K562 (cell line): ENCODE measurements at regions not wholly inside any gene's neighbourhood (a gene's known extent, or its start where the extent isn't known, plus 50 kb on each side); places are given as distances from the start of the nearest gene placed in this dataset.

Experiments
- ATAC-seq: fragments of 200-7000 bp; cut with Tn5 transposase; 3 replicates; pipeline ENCODE4 v1.9.1; 2020; ENCODE audit warnings: moderate library complexity
- BruUV-seq: library from RNA; stranded (reverse); fragments of 400-500 nt; replicated peaks from 2 replicates; lab custom pipeline; 2021; lab: Mats Ljungman, UMichigan
- CTCF ChIA-PET: fragments of 300-600 bp; formaldehyde crosslinking; extraction: SDS; loops from one replicate; lab custom pipeline; 2021; ENCODE audit warnings: low intra/inter-chr PET ratio; lab: Yijun Ruan, JAX
- POLR2A ChIA-PET: fragments of 300-600, 350-650 bp; sonication (Branson Sonifier 250); formaldehyde crosslinking; extraction: SDS; loops from one replicate; lab custom pipeline; 2021; ENCODE audit warnings: antibody characterized with exemption, inconsistent platforms; lab: Yijun Ruan, JAX
- DNase-seq, 4 experiments: peaks; one replicate each; pipeline versions ENCODE4 v3.0.0 to v3.0.0-alpha.2; 2011 to 2018; ENCODE audit warnings: low spot score in 3 of 4, mixed read lengths in 3 of 4; ENCODE audit errors: extremely low read depth in 1 of 4
- FAIRE-seq: peaks from 2 replicates; lab custom pipeline; 2011; peaks lifted over from hg19 to GRCh38; lab: Jason Lieb, UNC
- H2AFZ ChIP-seq: 2 replicates; pipeline ENCODE4 v1.6.0; 2011; ENCODE audit warnings: low read depth, low read length, control low read depth, inconsistent platforms
- H3K27ac ChIP-seq: fragments of 200-600 bp; 3 replicates; pipeline ENCODE4 v1.8.0; 2011; ENCODE audit warnings: low read depth, mild to moderate bottlenecking, control low read depth, inconsistent platforms, low read length, moderate library complexity, mixed read lengths; ENCODE audit errors: extremely low read depth
- H3K27me3 ChIP-seq, 2 experiments: fragments of 300-600 bp in 1 of 2; 2 replicates in 1 of 2; 3 replicates in 1 of 2; pipeline versions ENCODE4 v1.6.0 to v1.8.0; 2011; ENCODE audit warnings: inconsistent platforms in 2 of 2, low read length in 2 of 2, mild to moderate bottlenecking in 1 of 2, mixed read lengths in 1 of 2, moderate library complexity in 1 of 2; ENCODE audit not compliant: control insufficient read depth in 2 of 2, insufficient read depth in 2 of 2
- H3K36me3 ChIP-seq: fragments of 300-600 bp; 3 replicates; pipeline ENCODE4 v1.8.0; 2011; ENCODE audit warnings: mild to moderate bottlenecking, low read length, inconsistent platforms; ENCODE audit not compliant: control insufficient read depth, insufficient read depth
- H3K4me1 ChIP-seq, 2 experiments: fragments of 200-600 bp in 1 of 2; replicated peaks in 1 of 2; 2 replicates in 1 of 2; 3 replicates in 1 of 2; pipeline versions ENCODE4 v1.5.1 to v1.8.0; 2011; ENCODE audit warnings: inconsistent platforms in 2 of 2, low read length in 2 of 2, mild to moderate bottlenecking in 1 of 2, mixed read lengths in 1 of 2, moderate library complexity in 1 of 2; ENCODE audit not compliant: control insufficient read depth in 2 of 2, insufficient read depth in 2 of 2
- H3K4me2 ChIP-seq: 2 replicates; pipeline ENCODE4 v1.6.1; 2011; ENCODE audit warnings: low read length, control low read depth, inconsistent platforms, mixed read lengths; ENCODE audit not compliant: insufficient read depth
- H3K4me3 ChIP-seq: fragments of 200-600 bp; sonication (generic), shearing (Covaris generic); 2 replicates; pipeline ENCODE4 v1.5.1; 2016; ENCODE audit warnings: control low read depth, inconsistent platforms
- H3K79me2 ChIP-seq: fragments of 200-600 bp; 3 replicates; pipeline ENCODE4 v1.8.0; 2011; ENCODE audit warnings: low read length, inconsistent platforms; ENCODE audit not compliant: control insufficient read depth, insufficient read depth
- H3K9ac ChIP-seq, 2 experiments: 2 replicates each; pipeline versions ENCODE4 v1.6.0 to v1.6.1; 2011; ENCODE audit warnings: low read depth in 2 of 2, low read length in 2 of 2, control low read depth in 1 of 2, inconsistent platforms in 1 of 2, mild to moderate bottlenecking in 1 of 2, mixed read lengths in 1 of 2; ENCODE audit not compliant: insufficient read depth in 1 of 2
- H3K9me1 ChIP-seq: one replicate; pipeline ENCODE4 v1.6.0; 2011; ENCODE audit warnings: inconsistent platforms, mild to moderate bottlenecking, low read length, moderate library complexity; ENCODE audit not compliant: control insufficient read depth, insufficient read depth
- H3K9me3 ChIP-seq: replicated peaks from 2 replicates; pipeline ENCODE4 v1.5.1; 2011; ENCODE audit warnings: low read depth, low read length, inconsistent platforms; ENCODE audit not compliant: control insufficient read depth, insufficient read depth
- H4K20me1 ChIP-seq: replicated peaks from 2 replicates; pipeline ENCODE4 v1.6.1; 2011; ENCODE audit warnings: low read length, inconsistent platforms, mixed read lengths; ENCODE audit not compliant: control insufficient read depth, insufficient read depth
- CBFA2T2 ChIP-seq: fragments of 450-650 bp; conservative IDR thresholded peaks from 2 replicates; pipeline ENCODE4 v1.6.1; 2017; ENCODE audit warnings: mild to moderate bottlenecking
- MCM3 ChIP-seq: fragments of 450-650 bp; IDR thresholded peaks from 2 replicates; pipeline ENCODE4 v1.6.1; 2016
- SREBF1 ChIP-seq: fragments of 150-350 bp; IDR thresholded peaks from 2 replicates; pipeline ENCODE4 v1.6.1; 2014; ENCODE audit warnings: antibody characterized with exemption, low read depth, low read length, borderline replicate concordance
- ZNF431 ChIP-seq: sonication (generic); formaldehyde crosslinking; IDR thresholded peaks from 2 replicates; pipeline ENCODE4 v1.8.0; 2022; ENCODE audit warnings: mild to moderate bottlenecking, missing genetic modification reagents
- in situ Hi-C: fragments of 300-500 bp; cut with MboI; formaldehyde crosslinking; loops from 4 replicates; pipeline ENCODE4 v1.15.0; 2018; ENCODE audit warnings: inconsistent platforms, mixed read lengths
- intact Hi-C: fragments of 100-400 bp; cut with micrococcal nuclease; formaldehyde crosslinking; loops from 2 replicates; pipeline ENCODE4 v1.14.2; 2022
- TF ChIP-seq, protein P1 (sequence below): sonication (generic); formaldehyde crosslinking; IDR thresholded peaks from 2 replicates; pipeline ENCODE4 v1.9.0; 2022; ENCODE audit warnings: mild to moderate bottlenecking, missing genetic modification reagents
- TF ChIP-seq, protein P2 (sequence below): fragments of 250-450 bp; sonication (Bioruptor Pico); IDR thresholded peaks from 2 replicates; pipeline ENCODE4 v1.8.0; 2021; ENCODE audit warnings: moderate library complexity, mild to moderate bottlenecking, inconsistent platforms
- TF ChIP-seq, protein P3 (sequence below): fragments of 250-450 bp; sonication (Bioruptor Pico); IDR thresholded peaks from 2 replicates; pipeline ENCODE4 v1.8.0; 2022; ENCODE audit warnings: inconsistent platforms, mild to moderate bottlenecking, moderate library complexity, borderline replicate concordance

DNA sequence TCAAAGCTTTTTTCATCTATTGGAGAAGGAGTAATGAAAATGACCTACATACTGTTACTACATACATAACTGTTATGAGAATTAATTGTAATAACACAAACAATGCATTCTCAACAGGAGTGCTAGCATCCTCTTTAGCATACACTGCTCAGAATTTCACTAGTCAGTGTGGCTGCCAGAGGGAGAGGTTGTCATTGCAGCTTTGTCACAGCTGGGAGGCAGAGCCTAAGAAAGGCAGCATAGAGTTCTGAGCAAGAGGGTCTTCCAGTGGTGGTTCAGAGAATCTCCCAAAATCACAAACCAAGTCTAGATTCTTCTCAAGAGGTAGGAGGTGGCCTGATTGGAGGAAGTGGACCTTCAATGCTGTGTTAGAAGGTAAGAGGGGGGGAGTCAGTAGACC lies 286.7 kb upstream of the CYRIA start:
- DNase-seq, result no peak
- intact Hi-C loops (no loop called here), in situ Hi-C loops (no loop called here)
- no peak for ATAC-seq
- H3K4me3 ChIP-seq, result no peak overlapping the region
- H3K79me2 ChIP-seq, result no peaks in the 10 kb centered on the region
- ChIA-PET POLR2A (interaction anchor here (0.5 kb wide), 1 partner anchor 24 kb away, joined by 3 read pairs; no protein-coding TSS in a partner anchor), CTCF (no interaction called here)
- no peaks in the 10 kb centered on the region for H3K9me1 ChIP-seq
- no peaks in the 10 kb centered on the region for H3K9me3 ChIP-seq
- no peak overlapping the region for H3K4me2 ChIP-seq
- H3K36me3 ChIP-seq, result no peaks in the 10 kb centered on the region
- no peak for FAIRE-seq
- H3K4me1 ChIP-seq, result no peaks in the 10 kb centered on the region
- no peaks in the 10 kb centered on the region for H3K27me3 ChIP-seq
- H2AFZ ChIP-seq, result no peak overlapping the region
- no peaks in the 10 kb centered on the region for H4K20me1 ChIP-seq
- TF ChIP-seq SREBF1, result no peak
- TF ChIP-seq, protein P1, sequence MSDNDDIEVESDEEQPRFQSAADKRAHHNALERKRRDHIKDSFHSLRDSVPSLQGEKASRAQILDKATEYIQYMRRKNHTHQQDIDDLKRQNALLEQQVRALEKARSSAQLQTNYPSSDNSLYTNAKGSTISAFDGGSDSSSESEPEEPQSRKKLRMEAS (CRISPR knock-in tag), result no peak
- TF ChIP-seq, protein P2, sequence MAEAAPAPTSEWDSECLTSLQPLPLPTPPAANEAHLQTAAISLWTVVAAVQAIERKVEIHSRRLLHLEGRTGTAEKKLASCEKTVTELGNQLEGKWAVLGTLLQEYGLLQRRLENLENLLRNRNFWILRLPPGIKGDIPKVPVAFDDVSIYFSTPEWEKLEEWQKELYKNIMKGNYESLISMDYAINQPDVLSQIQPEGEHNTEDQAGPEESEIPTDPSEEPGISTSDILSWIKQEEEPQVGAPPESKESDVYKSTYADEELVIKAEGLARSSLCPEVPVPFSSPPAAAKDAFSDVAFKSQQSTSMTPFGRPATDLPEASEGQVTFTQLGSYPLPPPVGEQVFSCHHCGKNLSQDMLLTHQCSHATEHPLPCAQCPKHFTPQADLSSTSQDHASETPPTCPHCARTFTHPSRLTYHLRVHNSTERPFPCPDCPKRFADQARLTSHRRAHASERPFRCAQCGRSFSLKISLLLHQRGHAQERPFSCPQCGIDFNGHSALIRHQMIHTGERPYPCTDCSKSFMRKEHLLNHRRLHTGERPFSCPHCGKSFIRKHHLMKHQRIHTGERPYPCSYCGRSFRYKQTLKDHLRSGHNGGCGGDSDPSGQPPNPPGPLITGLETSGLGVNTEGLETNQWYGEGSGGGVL (CRISPR knock-in tag), result no peak
- no peak for TF ChIP-seq CBFA2T2
- TF ChIP-seq, protein P3, sequence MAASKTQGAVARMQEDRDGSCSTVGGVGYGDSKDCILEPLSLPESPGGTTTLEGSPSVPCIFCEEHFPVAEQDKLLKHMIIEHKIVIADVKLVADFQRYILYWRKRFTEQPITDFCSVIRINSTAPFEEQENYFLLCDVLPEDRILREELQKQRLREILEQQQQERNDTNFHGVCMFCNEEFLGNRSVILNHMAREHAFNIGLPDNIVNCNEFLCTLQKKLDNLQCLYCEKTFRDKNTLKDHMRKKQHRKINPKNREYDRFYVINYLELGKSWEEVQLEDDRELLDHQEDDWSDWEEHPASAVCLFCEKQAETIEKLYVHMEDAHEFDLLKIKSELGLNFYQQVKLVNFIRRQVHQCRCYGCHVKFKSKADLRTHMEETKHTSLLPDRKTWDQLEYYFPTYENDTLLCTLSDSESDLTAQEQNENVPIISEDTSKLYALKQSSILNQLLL, result no peak
- no peak for TF ChIP-seq ZNF431
- no peak for TF ChIP-seq MCM3
- H3K27ac ChIP-seq, result no peak overlapping the region
- H3K9ac ChIP-seq, result no peak overlapping the region
- no TSS peak for BruUV-seq
